ENCODE measurements at regions not wholly inside any gene's neighbourhood (a gene's known extent, or its start where the extent isn't known, plus 50 kb on each side); places are given as distances from the start of the nearest gene placed in this dataset.

DNA sequence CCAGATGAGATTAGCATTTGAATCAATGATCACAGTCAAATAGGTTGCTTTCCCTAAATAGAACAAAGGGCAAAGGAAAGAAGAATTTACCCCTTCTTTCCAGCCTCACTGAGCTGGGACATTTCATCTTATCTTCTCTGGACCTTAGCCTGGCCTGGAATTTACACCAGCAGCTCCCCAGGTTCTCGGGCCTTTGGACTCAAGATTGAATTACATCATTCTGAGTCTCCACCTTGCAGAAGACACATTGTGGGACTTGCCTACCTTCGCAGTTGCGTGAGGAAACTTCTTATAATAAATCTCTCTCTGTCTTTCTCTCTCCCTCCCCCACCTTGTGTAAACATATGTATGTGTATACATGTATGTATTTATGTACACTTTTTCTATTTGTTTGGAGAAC, 732.4 kb downstream of the IPMK start:
- Histone ChIP-seq H3K4me1 (no peaks in the 10 kb centered on the region), H3K9me3 (no peaks in the 10 kb centered on the region), H3K36me3 (no peaks in the 10 kb centered on the region), H3K27me3 (no peaks in the 10 kb centered on the region), H3K27ac (no peak overlapping the region), H3K4me3 (no peak overlapping the region)
- DNase-seq = no peak
- intact Hi-C loops (cut with DNase I; ENCODE audit: low total_unique reads) = no loop called here
- TF ChIP-seq CTCF (IDR thresholded peaks at IDR 0.05) = no peak

- H3K36me3 ChIP-seq = no peaks in the 10 kb centered on the region
- no peak for DNase-seq
- no peak for TF ChIP-seq CTCF (IDR thresholded peaks at IDR 0.05)
- no peak overlapping the region for H3K27ac ChIP-seq
- intact Hi-C loops (cut with DNase I; ENCODE audit: low total_unique reads) = no loop called here
- H3K27me3 ChIP-seq = no peaks in the 10 kb centered on the region
- H3K4me1 ChIP-seq = no peaks in the 10 kb centered on the region
- no peaks in the 10 kb centered on the region for H3K9me3 ChIP-seq
- H3K4me3 ChIP-seq = no peak overlapping the region
Observed at GRCh38 chr10:57513637-57514036, 754.1 kb downstream of the IPMK start.

DNA sequence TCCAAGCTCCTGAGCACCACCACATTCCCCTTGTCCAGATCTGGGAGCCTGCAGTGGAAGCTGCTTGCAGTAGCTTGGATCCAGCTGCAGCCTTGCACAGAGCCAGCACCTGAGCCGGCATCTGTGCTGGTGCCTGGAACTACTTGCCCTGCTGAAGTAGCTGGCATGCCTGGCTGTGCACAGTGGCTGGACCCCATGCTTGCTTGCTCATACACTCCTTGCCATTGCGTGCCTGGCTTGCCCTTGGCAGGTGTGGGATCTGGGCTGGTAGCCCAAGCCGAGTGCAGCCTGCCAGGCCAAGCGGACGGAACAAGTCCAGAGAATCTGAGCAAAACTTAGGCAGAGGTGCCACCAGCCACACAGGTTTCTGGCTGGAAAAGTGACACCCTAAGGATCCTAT, 759.9 kb downstream of the IPMK start:
- H3K4me1 ChIP-seq = no peaks in the 10 kb centered on the region
- no peaks in the 10 kb centered on the region for H3K27me3 ChIP-seq
- no peaks in the 10 kb centered on the region for H3K9me3 ChIP-seq
- intact Hi-C loops (cut with DNase I; ENCODE audit: low total_unique reads) = no loop called here
- no peak for TF ChIP-seq CTCF (IDR thresholded peaks at IDR 0.05)
- H3K36me3 ChIP-seq = no peaks in the 10 kb centered on the region
- no peak overlapping the region for H3K4me3 ChIP-seq
- no peak overlapping the region for H3K27ac ChIP-seq
- no peak for DNase-seq

DNA sequence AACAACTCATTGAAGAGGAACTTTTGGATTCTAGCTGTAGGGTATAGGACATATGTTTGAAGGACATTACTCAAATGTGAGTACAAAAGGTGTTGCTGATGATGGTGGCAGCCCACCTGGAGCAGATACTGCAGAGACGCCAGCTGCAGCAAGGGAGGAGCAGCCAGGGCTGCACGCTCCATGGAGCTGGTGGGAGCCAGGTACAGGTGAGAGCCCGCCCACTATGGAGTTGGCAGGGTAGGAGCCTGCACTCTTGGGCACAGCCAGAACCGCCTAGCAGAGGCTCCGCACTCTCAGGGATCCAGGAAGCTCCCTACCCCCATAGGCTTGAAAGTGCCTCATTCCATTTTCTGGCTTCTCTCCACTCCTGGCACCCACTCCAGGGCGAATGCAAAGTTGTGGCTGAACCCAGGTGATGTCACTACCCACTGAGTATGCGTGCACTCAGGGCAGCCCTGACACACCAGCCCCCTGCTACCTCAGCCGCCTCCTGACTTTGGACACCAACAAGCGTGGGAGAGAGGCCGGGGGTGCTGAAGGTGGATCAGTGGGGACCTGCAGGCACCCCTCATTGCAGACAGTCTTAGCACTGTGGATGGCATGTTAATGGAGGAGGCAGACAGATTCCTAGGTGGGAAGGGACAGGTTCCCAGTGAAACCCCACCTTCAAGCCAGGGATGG, 761.1 kb downstream of the IPMK start:
- no peak for TF ChIP-seq CTCF (IDR thresholded peaks at IDR 0.05)
- no peaks in the 10 kb centered on the region for H3K9me3 ChIP-seq
- no peak overlapping the region for H3K27ac ChIP-seq
- intact Hi-C loops (cut with DNase I; ENCODE audit: low total_unique reads) = no loop called here
- DNase-seq = no peak
- no peak overlapping the region for H3K4me3 ChIP-seq
- no peaks in the 10 kb centered on the region for H3K27me3 ChIP-seq
- no peaks in the 10 kb centered on the region for H3K36me3 ChIP-seq
- H3K4me1 ChIP-seq = no peaks in the 10 kb centered on the region

DNA sequence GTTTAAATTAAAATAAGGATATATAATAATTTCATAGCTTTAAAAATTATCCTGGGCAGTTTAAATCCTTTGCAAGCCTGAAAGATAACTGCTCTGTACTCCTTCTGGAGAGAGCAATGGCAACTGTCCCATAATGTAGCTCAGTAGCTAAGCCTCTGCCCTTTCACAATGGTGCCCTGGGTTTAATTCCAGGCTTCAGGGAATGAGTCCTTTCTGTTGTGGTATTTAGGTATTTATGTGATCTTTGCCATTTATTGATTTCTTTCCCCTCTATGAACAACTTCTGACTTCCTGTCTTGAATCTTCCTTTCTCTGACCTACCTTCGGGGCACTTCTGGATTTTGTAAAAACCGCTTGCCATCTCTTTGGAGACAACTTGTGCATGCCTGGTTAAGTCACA, 773.2 kb downstream of the IPMK start:
- intact Hi-C loops (cut with DNase I; ENCODE audit: low total_unique reads) = no loop called here
- Histone ChIP-seq H3K4me1 (no peaks in the 10 kb centered on the region), H3K27me3 (no peaks in the 10 kb centered on the region), H3K27ac (no peak overlapping the region), H3K36me3 (no peaks in the 10 kb centered on the region), H3K4me3 (no peak overlapping the region), H3K9me3 (no peaks in the 10 kb centered on the region)
- no peak for DNase-seq
- TF ChIP-seq CTCF (IDR thresholded peaks at IDR 0.05) = no peak

GRCh38 chr10:57482259-57482658, 785.4 kb downstream of the IPMK start:
- no peaks in the 10 kb centered on the region for H3K9me3 ChIP-seq
- no peaks in the 10 kb centered on the region for H3K4me1 ChIP-seq
- no peak overlapping the region for H3K27ac ChIP-seq
- no peaks in the 10 kb centered on the region for H3K27me3 ChIP-seq
- no peaks in the 10 kb centered on the region for H3K36me3 ChIP-seq
- TF ChIP-seq CTCF (IDR thresholded peaks at IDR 0.05) = no peak
- H3K4me3 ChIP-seq = no peak overlapping the region
- intact Hi-C loops (cut with DNase I; ENCODE audit: low total_unique reads) = no loop called here
- DNase-seq = no peak

All from tibial artery (tissue), 4 donors.